GM19438 (cell line): ENCODE measurements at regions not wholly inside any gene's neighbourhood (a gene's known extent, or its start where the extent isn't known, plus 50 kb on each side); places are given as distances from the start of the nearest gene placed in this dataset.
"Not testable (repeated sequence)": the region's sequence is repeated elsewhere in the genome, so short reads cannot be mapped to it uniquely, and the experiment has no call there.

Source experiments
- ATAC-seq: cut with Tn5 transposase; IDR thresholded peaks from one replicate; pipeline ENCODE4 v1.9.1; 2021; ENCODE audit warnings: low read depth; ENCODE audit not compliant: unreplicated experiment

DNA sequence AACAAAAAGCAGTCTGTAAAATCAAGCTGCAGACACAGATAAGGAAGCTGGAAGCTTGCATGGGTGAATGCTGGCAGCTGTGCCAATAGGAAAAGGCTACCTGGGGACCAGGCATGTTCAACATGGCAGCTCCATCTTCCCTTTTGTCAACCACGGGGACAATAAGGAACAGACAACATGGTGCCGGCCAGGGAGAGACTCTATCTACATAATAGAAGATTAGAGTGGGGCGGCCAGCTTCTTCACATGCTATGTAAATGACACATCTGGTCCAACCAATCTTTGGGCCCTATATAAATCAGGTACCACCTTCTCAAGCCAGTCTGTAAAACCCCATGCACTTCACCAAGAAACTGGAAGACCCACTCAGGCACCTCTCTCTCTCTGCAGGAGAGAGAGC, 157.6 kb downstream of the SUDS3 start:
- no peak for ATAC-seq

DNA sequence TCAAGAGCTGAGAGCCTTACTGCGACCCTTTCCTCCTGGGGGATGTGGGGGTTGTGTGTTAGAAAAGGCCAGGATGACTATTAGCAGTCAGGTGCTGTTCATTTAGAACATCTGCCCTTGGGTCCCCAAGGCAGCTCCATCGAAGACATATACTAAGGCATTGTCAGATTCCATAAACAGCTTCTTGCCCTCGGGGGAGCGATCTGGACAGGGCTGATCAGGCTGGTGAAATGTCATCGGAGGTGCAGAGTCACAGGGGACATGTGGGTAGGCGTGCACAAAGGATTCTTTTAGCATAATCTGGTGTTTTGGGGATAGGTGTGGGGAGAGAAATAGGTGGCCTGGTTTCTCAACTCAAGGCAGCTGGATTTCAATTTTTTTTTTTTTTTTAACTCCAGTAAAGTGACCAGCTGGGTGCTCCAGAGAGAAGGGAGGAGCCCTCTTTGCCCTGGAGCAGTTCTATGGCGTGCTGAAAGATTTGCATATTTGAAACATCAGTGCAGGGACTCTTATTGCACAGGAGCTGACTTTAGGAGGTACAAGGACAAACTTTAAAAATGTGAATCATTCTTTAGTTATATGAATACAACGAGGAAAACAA, 160.1 kb downstream of the SUDS3 start:
- no peak for ATAC-seq

DNA sequence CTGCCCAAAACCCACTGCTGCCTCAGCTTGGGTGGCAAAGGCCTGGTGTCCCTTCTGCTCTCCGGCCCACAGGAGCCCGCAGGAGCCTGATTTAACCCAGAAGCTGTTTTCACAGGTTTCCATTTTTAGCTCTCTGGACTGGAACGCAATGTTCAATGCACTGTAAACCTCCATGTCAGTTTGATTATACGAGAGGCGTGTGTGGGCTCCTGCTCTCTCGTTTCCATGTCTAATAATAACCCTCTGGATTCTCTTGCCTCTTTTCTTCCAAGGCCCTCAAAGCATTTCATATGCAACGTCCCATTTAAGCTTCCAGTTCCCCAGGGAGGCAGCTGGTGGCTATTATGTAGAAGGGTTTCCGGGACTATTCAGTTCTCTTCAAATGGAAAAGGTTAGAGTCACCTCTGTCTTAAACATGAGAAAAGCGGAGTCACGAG, 161.1 kb downstream of the SUDS3 start:
- ATAC-seq, result no peak

DNA sequence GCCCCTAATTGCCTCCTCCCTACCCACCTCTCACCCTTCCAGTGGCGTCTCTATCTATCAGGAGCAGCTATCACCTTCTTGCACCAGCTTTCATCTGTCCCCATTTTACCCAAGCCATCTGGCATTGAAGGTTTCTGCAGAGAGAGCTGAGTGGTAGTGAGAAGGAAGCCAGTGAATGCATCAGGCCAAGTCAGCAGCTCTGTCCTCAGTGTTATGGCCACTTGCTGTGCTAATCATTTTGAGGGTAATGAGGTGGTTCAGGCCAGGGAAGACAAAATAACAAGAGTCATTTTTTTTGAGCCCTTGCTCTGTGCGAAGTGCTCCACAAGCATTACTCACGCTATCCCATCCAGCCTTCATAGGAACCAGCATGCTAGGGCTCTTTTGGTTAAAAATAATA, 164.7 kb downstream of the SUDS3 start:
- no peak for ATAC-seq

DNA sequence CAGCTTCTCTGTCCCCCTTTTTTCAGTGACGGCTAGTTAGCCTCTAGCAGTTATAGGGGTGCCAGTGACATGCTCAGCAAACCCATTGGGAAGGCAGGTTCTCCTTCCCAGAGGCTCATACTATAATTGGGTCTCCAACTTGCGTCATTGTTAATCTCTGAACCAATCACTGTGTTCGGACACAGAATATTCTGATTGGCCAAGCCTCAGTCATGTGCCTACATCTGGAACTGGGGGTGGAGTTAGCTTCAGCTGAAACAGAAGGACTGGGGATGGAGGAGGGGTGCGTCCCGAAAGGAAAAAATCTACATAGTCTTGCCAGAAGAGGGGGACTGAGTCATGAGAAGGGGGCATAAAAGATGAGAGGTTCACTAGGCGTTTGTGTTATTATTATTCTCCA, 165.6 kb downstream of the SUDS3 start:
- no peak for ATAC-seq

DNA sequence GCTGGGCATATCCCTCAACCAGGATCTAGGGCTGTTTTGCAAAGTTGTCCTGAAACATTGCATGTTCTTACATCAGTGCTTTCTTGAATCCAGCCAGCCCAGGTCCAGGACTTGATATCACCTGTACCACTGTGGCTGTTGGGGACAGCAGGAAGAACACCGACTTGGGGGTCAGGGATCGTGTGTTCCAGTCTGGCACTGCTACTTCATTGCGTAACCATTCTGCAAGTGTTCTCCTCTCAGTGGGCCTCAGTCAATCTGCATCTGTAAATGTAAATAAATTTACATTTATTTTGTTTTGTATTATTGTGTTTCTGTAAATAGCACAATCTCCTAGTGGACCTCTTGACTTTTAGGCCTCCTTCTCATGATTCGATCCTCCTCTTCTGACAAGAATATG, 167.3 kb downstream of the SUDS3 start:
- no peak for ATAC-seq

DNA sequence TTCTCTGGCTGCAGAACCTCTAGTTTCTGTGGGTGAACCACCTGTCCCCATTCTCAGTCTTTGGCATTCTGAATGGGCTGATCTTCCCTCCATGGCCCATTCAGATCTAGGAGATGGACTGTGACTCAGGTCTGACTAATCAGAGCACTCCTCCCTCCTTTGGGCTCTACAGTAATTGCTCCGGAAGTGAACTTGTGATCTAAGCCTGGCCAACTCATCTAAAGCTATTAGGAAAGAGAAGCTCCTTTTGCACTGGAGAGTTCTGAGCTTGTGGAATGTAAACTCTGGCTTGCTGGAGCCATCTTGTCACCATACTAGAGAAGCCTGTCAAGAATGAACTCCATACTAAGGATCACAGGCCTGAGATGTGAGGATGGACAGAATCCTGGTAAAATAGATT, 168.2 kb downstream of the SUDS3 start:
- no peak for ATAC-seq

DNA sequence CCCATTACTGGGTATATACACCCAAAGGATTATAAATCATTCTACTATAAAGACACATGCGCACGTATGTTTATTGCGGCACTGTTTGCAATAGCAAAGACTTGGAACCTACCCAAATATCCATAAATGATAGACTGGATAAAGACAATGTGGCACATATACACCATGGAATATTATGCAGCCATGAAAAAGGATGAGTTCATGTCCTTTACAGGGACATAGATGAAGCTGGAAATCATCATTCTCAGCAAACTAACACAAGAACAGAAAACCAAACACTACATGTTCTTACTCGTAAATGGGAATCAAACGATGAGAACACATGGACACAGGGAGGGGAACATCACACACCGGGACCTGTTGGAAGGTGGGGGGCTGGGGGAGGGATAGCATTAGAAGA, 171.3 kb downstream of the SUDS3 start:
- ATAC-seq, result not testable (repeated sequence)

DNA sequence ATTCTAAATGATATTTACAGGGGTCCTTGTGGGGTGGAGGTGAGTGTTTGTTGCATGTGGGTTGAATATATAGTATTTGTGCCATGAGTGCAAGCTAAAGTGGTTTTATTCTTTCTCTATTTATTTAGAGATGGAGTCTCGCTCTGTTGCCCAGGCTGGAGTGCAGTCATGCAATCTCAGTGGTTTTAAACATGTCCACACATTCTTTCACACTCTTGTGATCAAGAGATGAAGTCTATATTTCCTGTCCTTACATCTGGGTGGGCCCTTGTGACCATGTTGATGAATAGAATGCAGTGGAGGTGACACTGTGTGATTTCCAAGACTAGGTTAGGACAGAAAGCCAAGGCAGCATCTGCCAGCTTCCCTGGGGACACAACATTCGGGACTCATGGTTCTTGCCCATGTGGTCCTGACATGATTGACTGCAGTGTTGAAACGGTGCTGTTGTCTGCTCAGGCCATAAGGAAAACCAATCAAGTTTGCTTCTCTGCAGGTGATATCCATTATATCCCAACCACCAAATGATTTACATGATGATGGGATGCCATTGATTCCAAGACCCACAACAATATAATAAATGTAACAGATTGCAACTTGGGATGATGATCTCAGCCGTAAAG, 172.6 kb downstream of the SUDS3 start:
- ATAC-seq, result no peak

DNA sequence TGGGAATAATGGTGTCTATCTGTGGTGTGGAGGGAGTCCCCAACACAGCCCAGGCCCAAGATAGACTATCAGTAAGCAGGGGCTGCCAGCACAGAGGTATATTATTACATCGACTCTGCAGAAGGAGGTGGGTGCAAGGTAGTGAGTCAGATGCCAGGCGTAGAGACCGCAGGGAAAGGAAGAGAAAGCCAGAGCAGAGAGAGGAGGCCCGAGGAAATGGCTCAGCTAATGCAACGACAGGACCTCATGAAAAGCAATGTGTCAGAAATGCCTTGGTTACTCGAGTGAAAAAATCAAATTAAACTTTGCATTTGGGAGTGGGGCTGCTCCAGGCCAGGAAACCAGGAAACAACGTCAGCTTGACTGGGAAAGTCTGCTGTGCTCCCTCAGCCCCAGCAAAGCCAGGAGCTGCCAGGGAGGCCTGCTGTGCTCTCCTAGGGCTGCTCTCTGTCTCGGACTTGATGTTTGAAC, 173.2 kb downstream of the SUDS3 start:
- no peak for ATAC-seq

DNA sequence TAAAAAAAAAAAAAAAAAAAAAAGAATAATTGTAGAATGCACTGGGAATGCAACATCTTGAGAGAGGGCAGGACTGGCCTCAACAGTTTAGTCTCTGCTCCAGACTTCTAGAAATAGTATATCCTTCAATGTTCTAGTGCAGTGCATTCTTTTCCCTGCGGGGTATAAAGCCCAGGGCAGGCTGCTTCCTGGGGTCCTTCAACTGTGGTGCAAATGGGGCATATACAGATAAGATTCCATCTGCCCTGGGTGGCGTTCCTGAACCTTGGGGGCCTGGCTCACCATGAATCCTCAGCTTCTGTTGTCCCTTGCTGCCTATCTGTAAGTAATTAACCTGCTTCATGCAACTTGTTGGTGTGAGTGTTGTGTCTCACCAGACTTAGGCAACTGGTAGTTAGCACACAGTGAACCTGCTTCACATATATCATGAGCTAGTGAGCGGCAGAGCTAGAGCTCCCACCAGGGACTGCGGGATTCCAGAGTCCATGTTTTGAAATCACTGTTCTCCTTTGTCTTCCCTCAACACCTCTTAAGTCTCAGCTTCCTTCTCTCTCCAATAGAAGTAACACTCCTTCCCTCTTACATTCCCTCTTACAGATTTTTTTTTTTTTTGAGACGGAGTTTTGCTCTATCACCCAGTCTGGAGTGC, 177.6 kb downstream of the SUDS3 start:
- ATAC-seq, result no peak

DNA sequence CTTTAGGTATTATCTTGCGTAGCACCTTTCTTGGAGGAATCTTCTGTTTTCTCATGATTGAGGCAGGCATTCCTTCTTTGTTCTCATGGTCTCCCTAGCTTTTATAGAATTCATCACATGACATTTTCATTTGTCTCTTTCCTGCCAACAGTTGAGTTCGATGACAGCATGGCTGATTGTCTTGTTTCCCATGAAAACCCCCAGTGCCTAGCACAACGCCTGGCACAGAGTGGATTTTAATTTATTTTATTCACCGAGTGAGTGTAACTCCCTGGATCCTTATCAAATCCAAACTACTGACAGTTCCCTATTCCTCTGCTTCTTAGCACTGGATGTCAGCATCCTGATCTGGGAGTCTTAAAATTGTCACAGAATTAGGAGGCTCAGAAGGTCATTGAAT, 182.6 kb downstream of the SUDS3 start:
- no peak for ATAC-seq

DNA sequence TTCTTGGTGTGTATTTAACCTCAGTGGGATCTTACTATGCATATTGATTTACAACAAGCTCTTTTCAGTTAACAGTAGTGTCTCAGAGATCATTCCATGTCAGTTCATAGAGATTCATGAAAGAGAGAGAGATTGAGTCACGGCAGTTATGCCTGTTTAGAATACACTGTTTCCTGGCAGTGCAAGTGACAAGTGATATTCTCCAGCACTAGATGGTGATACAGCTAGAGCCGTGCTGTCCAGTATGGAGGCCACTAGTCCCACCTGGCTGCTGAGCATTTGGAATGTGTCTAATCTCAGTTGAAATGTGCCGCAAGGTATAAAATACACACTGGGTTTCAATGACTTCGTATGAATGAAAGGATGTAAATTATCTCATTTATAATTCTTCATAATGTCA, 184.4 kb downstream of the SUDS3 start:
- no peak for ATAC-seq

DNA sequence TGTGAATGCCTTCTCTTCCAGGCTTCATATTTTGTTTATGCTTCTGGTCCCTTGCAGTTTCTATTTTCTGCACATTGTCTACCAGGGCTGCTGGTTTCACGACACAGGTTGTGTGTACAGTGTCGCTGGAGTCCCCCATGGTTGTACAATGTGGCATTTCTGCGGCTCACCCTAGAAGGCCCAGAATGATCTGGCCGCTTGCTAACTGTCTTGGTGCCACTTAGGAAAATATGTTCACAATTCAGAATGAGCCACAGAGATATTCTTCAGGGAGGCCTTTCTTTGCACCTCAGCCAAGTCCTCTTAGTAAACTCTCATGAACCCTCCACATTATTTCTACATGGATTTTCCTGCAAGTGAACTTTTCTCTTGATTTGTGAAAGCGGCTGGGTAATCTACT, 195.4 kb downstream of the SUDS3 start:
- no peak for ATAC-seq

DNA sequence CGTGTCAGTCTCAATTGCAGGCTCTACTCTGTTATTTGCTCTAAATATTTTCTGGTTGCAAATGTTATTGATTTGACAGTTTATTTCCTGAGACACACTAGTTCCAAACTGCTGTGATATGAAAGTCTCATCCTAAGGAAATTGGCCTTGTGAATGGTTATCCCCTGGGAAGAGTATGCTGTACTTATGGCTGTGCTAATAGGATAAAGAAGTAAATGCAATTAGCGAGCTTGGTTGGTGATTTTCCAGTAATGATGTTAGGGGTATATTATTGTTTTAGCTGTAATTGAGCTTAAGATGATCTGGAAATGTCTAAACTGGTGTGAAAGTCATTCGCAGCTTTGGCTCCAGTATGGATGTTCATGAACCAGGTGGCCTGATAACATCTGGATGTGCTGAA, 197.9 kb downstream of the SUDS3 start:
- ATAC-seq, result no peak

DNA sequence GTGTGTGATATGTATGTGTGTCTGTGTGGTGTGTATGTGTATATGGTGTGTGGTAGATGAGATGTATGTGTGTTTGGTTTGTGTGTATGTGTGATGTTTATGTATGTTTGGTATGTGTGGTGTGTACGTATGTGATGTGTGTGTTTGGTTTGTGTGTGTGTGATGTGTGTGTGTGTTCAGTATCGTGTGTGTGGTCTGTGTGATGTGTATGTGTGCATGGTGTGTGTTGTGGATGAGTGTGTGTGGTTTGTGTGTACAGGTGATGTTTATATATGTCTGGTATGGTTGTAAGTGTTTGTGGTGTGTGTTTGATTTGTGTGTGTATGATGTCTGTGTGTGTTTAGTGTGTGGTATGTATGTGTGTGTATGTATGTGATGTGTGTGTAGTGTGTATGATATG, 199.4 kb downstream of the SUDS3 start:
- ATAC-seq, result no peak

DNA sequence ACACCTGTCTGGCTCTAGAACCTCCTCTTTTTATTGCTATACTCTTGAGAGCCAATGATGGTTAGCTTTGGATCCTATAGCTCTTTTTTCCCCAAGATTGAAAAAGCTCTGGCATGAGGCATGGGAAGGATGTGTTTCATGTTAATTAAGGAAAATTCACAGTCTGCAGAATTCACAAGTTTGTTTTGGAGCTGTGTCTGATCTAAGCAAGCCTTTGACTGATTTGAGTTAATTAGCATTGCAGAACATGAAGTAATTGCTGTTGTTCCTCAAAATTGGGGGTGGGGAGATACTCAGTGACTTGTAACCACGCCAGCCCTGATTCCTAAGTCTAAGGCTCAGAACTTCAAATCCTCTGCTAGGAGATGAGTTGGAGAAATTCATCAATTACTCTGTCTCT, 205.0 kb downstream of the SUDS3 start:
- no peak for ATAC-seq

DNA sequence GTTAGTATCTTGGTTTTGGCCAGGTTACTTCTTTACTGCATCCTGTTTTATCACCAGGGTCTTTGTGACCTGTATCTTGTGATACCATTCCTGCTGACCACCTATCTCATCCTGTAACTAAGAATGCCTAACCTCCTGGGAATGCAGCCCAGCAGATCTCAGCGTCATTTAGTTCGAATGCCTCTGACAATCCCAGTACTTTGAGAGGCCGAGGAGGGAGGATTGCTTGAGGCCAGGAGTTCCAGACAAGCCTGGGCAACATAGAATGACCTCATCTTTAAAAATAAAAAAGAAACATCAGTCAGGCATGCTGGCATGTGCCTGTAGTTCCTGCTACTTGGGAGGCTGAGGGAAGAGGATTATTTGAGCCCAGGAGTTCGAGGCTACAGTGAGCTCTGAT, 206.5 kb downstream of the SUDS3 start:
- no peak for ATAC-seq

DNA sequence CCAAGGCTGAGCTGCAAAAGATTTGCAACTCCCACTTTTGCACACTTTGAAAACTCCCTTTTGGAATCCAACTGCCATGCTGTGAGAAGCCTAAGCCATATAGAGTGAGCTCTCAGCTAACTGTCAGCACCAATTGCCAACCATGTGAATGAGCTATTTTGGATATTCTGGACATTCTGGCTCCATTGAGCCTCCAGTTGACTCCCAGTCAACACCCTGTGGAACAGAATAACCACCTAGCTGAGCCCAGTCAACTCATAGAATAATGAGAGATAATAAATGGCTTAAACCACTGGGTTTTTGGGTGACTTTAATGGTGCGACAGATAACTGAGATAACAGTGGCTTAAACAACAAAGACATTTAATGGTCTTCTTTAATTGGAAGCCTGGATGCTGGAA, 210.1 kb downstream of the SUDS3 start:
- ATAC-seq, result no peak

DNA sequence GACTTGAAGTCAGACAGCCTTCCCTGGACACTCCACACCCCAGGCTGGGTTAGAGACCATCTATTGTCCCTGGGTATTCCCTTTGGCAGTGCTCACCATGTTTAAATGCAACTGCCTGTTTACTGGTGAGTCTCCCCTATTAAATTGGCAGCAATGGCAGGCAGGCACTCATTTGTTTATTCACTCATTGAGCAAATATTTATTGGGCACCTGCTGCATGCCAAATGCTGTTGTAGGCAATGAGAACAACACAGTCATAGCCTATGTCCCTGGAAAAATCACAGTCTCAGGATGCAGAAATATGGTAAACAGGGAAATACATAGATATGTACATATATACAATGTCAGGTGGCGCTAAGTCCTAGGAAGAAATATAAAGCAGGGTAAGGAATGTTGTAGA, 212.8 kb downstream of the SUDS3 start:
- no peak for ATAC-seq

DNA sequence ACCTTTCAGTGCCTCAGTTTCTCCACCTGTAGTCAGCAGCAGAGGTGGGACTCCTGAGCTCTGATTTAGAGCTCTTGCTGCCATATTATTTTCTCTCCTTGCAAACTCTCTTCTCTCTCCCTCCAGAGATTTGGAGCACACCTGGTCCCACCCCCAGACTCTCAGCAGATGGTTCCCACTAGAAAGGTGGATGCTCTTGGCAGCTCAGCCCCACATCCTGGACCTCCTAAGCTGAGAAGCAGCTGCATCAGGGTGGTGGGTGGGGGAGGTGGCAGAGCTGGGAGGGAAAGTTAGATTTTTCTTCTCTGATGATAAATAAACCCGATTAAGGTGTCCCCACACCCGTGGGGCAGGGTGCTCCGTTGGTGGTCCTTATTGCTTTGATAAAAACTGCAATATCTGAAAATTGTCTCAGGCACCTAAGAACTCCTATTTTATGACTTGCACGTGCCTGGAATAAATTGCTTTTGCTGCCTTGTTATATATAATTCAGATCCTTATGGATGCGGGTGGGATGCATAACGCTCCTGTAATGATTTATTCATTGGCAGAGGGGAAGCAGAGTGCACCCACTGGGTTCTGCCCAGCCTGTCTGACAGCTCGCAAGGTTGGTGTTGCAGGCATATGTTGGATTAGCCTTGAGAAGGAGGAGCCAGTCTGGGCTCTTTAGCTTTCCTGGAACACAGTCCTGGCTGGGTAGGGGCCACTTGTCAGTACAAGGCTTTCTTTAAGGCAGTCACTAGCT, 214.2 kb downstream of the SUDS3 start:
- ATAC-seq, result no peak
